ENCODE measurements at regions not wholly inside any gene's neighbourhood (a gene's known extent, or its start where the extent isn't known, plus 50 kb on each side); places are given as distances from the start of the nearest gene placed in this dataset.

DNA sequence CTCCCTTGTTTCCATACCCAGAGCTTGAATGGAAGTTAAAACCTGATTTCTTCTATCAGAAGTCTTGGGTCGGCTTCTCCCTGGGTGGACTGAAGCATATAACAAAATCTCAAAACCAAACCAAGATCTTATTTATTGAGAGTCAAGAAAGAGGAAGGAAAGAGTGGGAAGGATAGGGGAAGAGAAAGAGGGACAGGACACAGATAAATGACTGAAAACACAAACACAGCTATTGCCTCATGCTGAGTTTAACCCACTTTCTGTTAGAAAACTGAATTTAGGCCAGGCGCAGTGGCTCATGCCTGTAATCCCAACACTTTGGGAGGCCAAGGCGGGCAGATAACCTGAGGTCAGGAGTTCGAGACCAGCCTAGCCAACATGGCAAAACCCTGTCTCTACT, 92.9 kb downstream of the PALM2AKAP2 start:
- no peaks in the 10 kb centered on the region for H3K36me3 Mint-ChIP-seq (ENCODE audit: low read depth, unreplicated experiment)
- H3K4me1 Mint-ChIP-seq (ENCODE audit: unreplicated experiment), result no peaks in the 10 kb centered on the region
- DNase-seq (ENCODE audit: low spot score), result no peak
- H3K4me3 Mint-ChIP-seq (ENCODE audit: unreplicated experiment), result no peak overlapping the region
- H3K9me3 Mint-ChIP-seq (ENCODE audit: unreplicated experiment), result no peaks in the 10 kb centered on the region
- TF ChIP-seq, protein P1, sequence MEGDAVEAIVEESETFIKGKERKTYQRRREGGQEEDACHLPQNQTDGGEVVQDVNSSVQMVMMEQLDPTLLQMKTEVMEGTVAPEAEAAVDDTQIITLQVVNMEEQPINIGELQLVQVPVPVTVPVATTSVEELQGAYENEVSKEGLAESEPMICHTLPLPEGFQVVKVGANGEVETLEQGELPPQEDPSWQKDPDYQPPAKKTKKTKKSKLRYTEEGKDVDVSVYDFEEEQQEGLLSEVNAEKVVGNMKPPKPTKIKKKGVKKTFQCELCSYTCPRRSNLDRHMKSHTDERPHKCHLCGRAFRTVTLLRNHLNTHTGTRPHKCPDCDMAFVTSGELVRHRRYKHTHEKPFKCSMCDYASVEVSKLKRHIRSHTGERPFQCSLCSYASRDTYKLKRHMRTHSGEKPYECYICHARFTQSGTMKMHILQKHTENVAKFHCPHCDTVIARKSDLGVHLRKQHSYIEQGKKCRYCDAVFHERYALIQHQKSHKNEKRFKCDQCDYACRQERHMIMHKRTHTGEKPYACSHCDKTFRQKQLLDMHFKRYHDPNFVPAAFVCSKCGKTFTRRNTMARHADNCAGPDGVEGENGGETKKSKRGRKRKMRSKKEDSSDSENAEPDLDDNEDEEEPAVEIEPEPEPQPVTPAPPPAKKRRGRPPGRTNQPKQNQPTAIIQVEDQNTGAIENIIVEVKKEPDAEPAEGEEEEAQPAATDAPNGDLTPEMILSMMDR (IDR thresholded peaks at IDR 0.05; ENCODE audit: unreplicated experiment), result no peak
- no peaks in the 10 kb centered on the region for H3K27me3 Mint-ChIP-seq (ENCODE audit: unreplicated experiment)
- no peak overlapping the region for H3K27ac Mint-ChIP-seq (ENCODE audit: unreplicated experiment)

- Mint-ChIP-seq H3K27ac (ENCODE audit: unreplicated experiment) (no peak overlapping the region), H3K4me1 (ENCODE audit: unreplicated experiment) (no peaks in the 10 kb centered on the region), H3K4me3 (ENCODE audit: unreplicated experiment) (no peak overlapping the region), H3K36me3 (ENCODE audit: low read depth, unreplicated experiment) (no peaks in the 10 kb centered on the region), H3K27me3 (ENCODE audit: unreplicated experiment) (peaks cover 2% of the 10 kb centered on the region), H3K9me3 (ENCODE audit: unreplicated experiment) (no peaks in the 10 kb centered on the region)
- TF ChIP-seq, protein P1 (IDR thresholded peaks at IDR 0.05; ENCODE audit: unreplicated experiment), result no peak
- DNase-seq (ENCODE audit: low spot score), result no peak
Observed at GRCh38 chr9:109875495-109876129, 95.6 kb downstream of the PALM2AKAP2 start.

DNA sequence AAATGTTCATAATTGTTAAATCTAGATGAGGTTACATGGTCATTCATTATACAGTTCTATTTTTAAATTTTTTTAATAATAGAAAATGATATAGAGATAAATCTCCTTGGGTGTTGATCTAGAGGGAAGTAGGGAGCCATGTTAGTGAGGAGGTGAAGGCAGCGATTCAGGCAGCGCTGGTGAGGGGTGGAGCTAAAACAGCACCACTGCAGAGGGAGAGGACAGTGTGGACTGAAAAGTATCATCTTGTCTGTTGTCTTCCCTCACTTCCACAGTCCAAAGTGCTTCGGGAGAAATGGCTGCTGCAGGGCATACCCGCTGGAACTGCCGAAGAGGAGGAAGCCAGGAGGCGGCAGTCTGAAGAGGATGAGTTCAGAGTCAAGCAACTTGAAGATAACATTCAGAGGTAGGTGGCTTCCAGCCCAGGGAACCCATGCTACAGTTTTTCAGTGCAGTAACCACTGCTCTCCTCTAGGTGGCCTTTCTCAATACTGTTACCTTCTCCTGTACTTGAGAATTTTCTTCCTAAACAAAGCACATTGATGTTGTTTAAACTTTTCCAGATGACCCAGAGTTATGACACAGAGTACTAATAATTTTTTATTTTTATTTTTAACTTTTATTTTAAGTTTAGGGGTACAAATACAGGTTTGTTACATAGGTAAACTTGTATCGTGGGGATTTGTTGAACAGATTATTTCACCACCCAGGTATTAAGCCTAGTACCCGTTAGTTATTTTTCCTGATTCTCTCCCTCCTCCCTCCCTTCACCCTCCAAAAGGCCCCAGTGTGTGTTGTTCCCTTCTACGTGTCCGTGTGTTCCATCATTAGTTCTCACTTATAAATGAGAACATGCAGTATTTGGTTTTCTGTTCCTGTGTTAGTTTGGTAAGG, 100.5 kb downstream of the PALM2AKAP2 start:
- Mint-ChIP-seq H3K36me3 (ENCODE audit: low read depth, unreplicated experiment) (no peaks in the 10 kb centered on the region), H3K4me3 (ENCODE audit: unreplicated experiment) (no peak overlapping the region), H3K27ac (ENCODE audit: unreplicated experiment) (no peak overlapping the region), H3K9me3 (ENCODE audit: unreplicated experiment) (no peaks in the 10 kb centered on the region), H3K27me3 (ENCODE audit: unreplicated experiment) (peaks cover 2% of the 10 kb centered on the region), H3K4me1 (ENCODE audit: unreplicated experiment) (no peaks in the 10 kb centered on the region)
- TF ChIP-seq, protein P1 (IDR thresholded peaks at IDR 0.05; ENCODE audit: unreplicated experiment), result peak; percentile 86
- peak; percentile 45 for DNase-seq (ENCODE audit: low spot score)

GRCh38 chr9:109883623-109884022, 103.6 kb downstream of the PALM2AKAP2 start:
- Mint-ChIP-seq H3K9me3 (ENCODE audit: unreplicated experiment) (no peaks in the 10 kb centered on the region), H3K36me3 (ENCODE audit: low read depth, unreplicated experiment) (no peaks in the 10 kb centered on the region), H3K27ac (ENCODE audit: unreplicated experiment) (no peak overlapping the region), H3K4me1 (ENCODE audit: unreplicated experiment) (no peaks in the 10 kb centered on the region), H3K27me3 (ENCODE audit: unreplicated experiment) (peaks cover 2% of the 10 kb centered on the region), H3K4me3 (ENCODE audit: unreplicated experiment) (no peak overlapping the region)
- TF ChIP-seq, protein P1 (IDR thresholded peaks at IDR 0.05; ENCODE audit: unreplicated experiment), result no peak
- no peak for DNase-seq (ENCODE audit: low spot score)

- Mint-ChIP-seq H3K27me3 (ENCODE audit: unreplicated experiment) (no peaks in the 10 kb centered on the region), H3K36me3 (ENCODE audit: low read depth, unreplicated experiment) (no peaks in the 10 kb centered on the region), H3K4me1 (ENCODE audit: unreplicated experiment) (peaks cover 3% of the 10 kb centered on the region), H3K4me3 (ENCODE audit: unreplicated experiment) (no peak overlapping the region), H3K9me3 (ENCODE audit: unreplicated experiment) (no peaks in the 10 kb centered on the region), H3K27ac (ENCODE audit: unreplicated experiment) (no peak overlapping the region)
- TF ChIP-seq, protein P1 (IDR thresholded peaks at IDR 0.05; ENCODE audit: unreplicated experiment), result no peak
- DNase-seq (ENCODE audit: low spot score), result no peak
Observed at GRCh38 chr9:109886041-109886440, 106.0 kb downstream of the PALM2AKAP2 start.
